DOHH2 (cell line): ENCODE measurements at regions not wholly inside any gene's neighbourhood (a gene's known extent, or its start where the extent isn't known, plus 50 kb on each side); places are given as distances from the start of the nearest gene placed in this dataset.

Experiments used
- CTCF ChIP-seq: fragments of 200-600 bp; sonication (generic); IDR thresholded peaks from one replicate; pipeline ENCODE4 v1.5.1; 2014; ENCODE audit warnings: antibody characterized with exemption, mild to moderate bottlenecking, low read depth, low read length; ENCODE audit not compliant: poor library complexity, severe bottlenecking
- EZH2phosphoT487 ChIP-seq: fragments of 200-600 bp; sonication (generic); IDR thresholded peaks from 2 replicates; pipeline ENCODE4 v1.6.1; 2017; ENCODE audit warnings: borderline replicate concordance, mild to moderate bottlenecking, antibody characterized with exemption, low read length, moderate library complexity, mixed read lengths

DNA sequence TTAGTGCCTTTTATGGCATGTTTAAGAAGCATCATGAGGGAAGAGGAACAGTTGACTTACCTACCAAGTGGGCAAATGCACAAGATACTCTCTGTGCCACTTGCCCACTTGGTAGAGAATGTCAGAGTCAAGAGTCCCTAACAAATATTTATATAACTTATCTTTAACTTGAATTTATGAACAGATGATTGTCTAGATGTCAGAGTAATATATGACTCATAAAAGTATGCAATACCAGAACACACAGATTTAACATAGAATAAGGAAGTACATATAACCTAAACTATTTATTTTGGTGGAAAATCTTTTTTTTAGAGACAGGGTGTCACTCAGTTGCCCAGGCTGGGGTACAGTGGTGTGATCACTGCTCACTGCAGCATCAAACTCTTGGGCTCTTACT lies 130.0 kb upstream of the NANOGP8 start:
- TF ChIP-seq CTCF (no peak), EZH2phosphoT487 (no peak)
